ENCODE measurements at regions not wholly inside any gene's neighbourhood (a gene's known extent, or its start where the extent isn't known, plus 50 kb on each side); places are given as distances from the start of the nearest gene placed in this dataset.
"Not testable (repeated sequence)": the region's sequence is repeated elsewhere in the genome, so short reads cannot be mapped to it uniquely, and the experiment has no call there.

GRCh38 chr1:87985071-87985470 lies 656.4 kb downstream of the LMO4 start:
- no peaks in the 10 kb centered on the region; the same call in 1 of the 2 replicates for H3K27me3 Mint-ChIP-seq (ENCODE audit: insufficient read depth)
- no peak overlapping the region for H3K4me3 Mint-ChIP-seq
- H3K4me1 Mint-ChIP-seq (ENCODE audit: low read depth): no peaks in the 10 kb centered on the region; the same call in 1 of the 2 replicates
- H3K36me3 Mint-ChIP-seq (ENCODE audit: low read depth): no peaks in the 10 kb centered on the region
- no peak for DNase-seq
- H3K27ac Mint-ChIP-seq: no peak overlapping the region
- no peaks in the 10 kb centered on the region for H3K9me3 Mint-ChIP-seq
- TF ChIP-seq CTCF (IDR thresholded peaks at IDR 0.05): no peak

GRCh38 chr1:87986130-87986866 lies 657.6 kb downstream of the LMO4 start:
- Mint-ChIP-seq H3K9me3 (no peaks in the 10 kb centered on the region), H3K4me1 (ENCODE audit: low read depth) (no peaks in the 10 kb centered on the region; the same call in 1 of the 2 replicates), H3K27ac (no peak overlapping the region), H3K4me3 (no peak overlapping the region), H3K36me3 (ENCODE audit: low read depth) (no peaks in the 10 kb centered on the region), H3K27me3 (ENCODE audit: insufficient read depth) (peaks cover 2% of the 10 kb centered on the region; the same call in 1 of the 2 replicates)
- TF ChIP-seq CTCF (IDR thresholded peaks at IDR 0.05): 0 out of 2 replicates have a peak, but pooled peaks have one; percentile 17
- DNase-seq: no peak

- H3K36me3 Mint-ChIP-seq (ENCODE audit: low read depth): no peaks in the 10 kb centered on the region
- no peak for TF ChIP-seq CTCF (IDR thresholded peaks at IDR 0.05)
- H3K27ac Mint-ChIP-seq: no peak overlapping the region
- no peaks in the 10 kb centered on the region for H3K9me3 Mint-ChIP-seq
- H3K27me3 Mint-ChIP-seq (ENCODE audit: insufficient read depth): peaks cover 4% of the 10 kb centered on the region
- no peak overlapping the region for H3K4me3 Mint-ChIP-seq
- H3K4me1 Mint-ChIP-seq (ENCODE audit: low read depth): no peaks in the 10 kb centered on the region; the same call in 1 of the 2 replicates
- DNase-seq: no peak
These were observed 660.7 kb downstream of the LMO4 start for GRCh38 chr1:87989346-87989745.

GRCh38 chr1:87992536-87992935 lies 663.9 kb downstream of the LMO4 start:
- H3K27ac Mint-ChIP-seq; DNase-seq; H3K36me3 Mint-ChIP-seq (ENCODE audit: low read depth); H3K27me3 Mint-ChIP-seq (ENCODE audit: insufficient read depth); H3K4me3 Mint-ChIP-seq; H3K4me1 Mint-ChIP-seq (ENCODE audit: low read depth); H3K9me3 Mint-ChIP-seq: not testable (repeated sequence)

GRCh38 chr1:87993051-87993450 lies 664.4 kb downstream of the LMO4 start:
- Mint-ChIP-seq H3K27me3 (ENCODE audit: insufficient read depth) (peaks cover 4% of the 10 kb centered on the region), H3K36me3 (ENCODE audit: low read depth) (no peaks in the 10 kb centered on the region), H3K4me3 (no peak overlapping the region), H3K9me3 (no peaks in the 10 kb centered on the region), H3K27ac (no peak overlapping the region), H3K4me1 (ENCODE audit: low read depth) (no peaks in the 10 kb centered on the region)
- no peak for DNase-seq
- no peak for TF ChIP-seq CTCF (IDR thresholded peaks at IDR 0.05)

- DNase-seq: no peak
- Mint-ChIP-seq H3K9me3 (no peaks in the 10 kb centered on the region), H3K4me3 (no peak overlapping the region), H3K36me3 (ENCODE audit: low read depth) (no peaks in the 10 kb centered on the region), H3K27me3 (ENCODE audit: insufficient read depth) (no peaks in the 10 kb centered on the region), H3K27ac (no peak overlapping the region), H3K4me1 (ENCODE audit: low read depth) (peaks cover 29% of the 10 kb centered on the region)
- no peak for TF ChIP-seq CTCF (IDR thresholded peaks at IDR 0.05)
These were observed 671.2 kb downstream of the LMO4 start for GRCh38 chr1:87999852-88000251.
